ENCODE measurements at regions not wholly inside any gene's neighbourhood (a gene's known extent, or its start where the extent isn't known, plus 50 kb on each side); places are given as distances from the start of the nearest gene placed in this dataset.
"Not testable (repeated sequence)": the region's sequence is repeated elsewhere in the genome, so short reads cannot be mapped to it uniquely, and the experiment has no call there.

DNA sequence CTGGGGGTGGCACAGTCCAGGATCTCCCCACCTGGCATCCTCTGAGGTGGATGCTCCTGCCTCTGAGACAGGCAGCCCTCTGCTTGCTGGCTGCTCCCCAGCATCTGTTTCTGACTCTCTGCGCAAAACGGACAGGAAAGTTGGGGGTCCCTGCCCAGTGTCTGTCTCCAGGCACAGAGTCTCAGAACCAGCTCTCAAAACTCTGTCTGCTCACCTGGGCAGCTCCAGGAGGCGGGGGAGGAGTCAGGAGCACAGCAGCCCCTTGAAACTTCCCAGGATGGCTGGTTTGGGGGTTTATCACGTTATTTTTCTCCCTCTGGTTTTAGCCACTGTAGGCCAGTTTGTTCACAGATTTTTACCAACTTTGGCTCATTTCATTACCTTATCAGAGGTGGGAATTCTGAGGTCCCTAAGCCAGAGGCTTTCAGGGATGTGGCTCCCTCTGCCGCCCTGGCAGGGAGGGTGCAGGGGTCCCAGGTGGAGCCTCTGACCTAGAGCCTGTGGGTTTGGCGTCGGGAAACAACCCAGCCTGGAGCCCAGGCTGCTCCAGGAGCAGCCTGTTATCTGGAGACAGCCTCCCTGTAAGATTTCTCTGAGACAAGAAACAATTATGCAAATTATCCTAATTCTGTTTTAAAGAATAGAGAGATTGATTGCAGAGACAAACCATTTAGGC lies 334.1 kb downstream of the CACNA1B start:
- H3K27me3 Mint-ChIP-seq (ENCODE audit: insufficient read depth, unreplicated experiment); intact Hi-C loops (cut with micrococcal nuclease); H3K4me3 Mint-ChIP-seq (ENCODE audit: unreplicated experiment); H3K4me1 Mint-ChIP-seq (ENCODE audit: insufficient read depth, unreplicated experiment); H3K9me3 Mint-ChIP-seq (ENCODE audit: unreplicated experiment); POLR2A ChIA-PET; H3K27ac Mint-ChIP-seq (ENCODE audit: low read depth, unreplicated experiment); H3K36me3 Mint-ChIP-seq (ENCODE audit: insufficient read depth, unreplicated experiment); CTCF ChIA-PET; BruUV-seq (replicated peaks): not testable (repeated sequence)
- peak; percentile 5 for DNase-seq (ENCODE audit: unreplicated experiment)

DNA sequence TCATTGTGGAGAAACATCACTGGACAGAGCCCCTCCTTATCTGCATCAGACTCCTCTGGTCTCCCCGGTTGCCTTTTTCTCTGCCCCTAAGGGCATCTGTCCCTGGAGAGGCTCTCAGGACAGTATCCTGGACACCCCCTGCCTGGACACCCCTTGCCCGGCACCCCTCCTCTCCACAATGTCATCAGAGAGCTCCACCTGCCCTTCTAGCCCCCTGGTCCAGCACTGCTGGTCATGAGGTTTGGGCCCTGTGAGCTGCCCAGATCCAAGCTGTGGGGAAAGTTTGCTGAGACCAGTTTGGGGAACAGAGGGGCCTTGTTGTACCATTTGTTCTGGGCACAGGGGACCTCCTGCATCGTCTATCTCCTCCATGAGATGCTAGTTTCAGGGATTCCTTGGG lies 335.2 kb downstream of the CACNA1B start:
- H3K4me1 Mint-ChIP-seq (ENCODE audit: insufficient read depth, unreplicated experiment); intact Hi-C loops (cut with micrococcal nuclease); H3K36me3 Mint-ChIP-seq (ENCODE audit: insufficient read depth, unreplicated experiment); POLR2A ChIA-PET; DNase-seq (ENCODE audit: unreplicated experiment); BruUV-seq (replicated peaks); H3K27me3 Mint-ChIP-seq (ENCODE audit: insufficient read depth, unreplicated experiment); CTCF ChIA-PET; H3K27ac Mint-ChIP-seq (ENCODE audit: low read depth, unreplicated experiment); H3K4me3 Mint-ChIP-seq (ENCODE audit: unreplicated experiment); H3K9me3 Mint-ChIP-seq (ENCODE audit: unreplicated experiment): not testable (repeated sequence)

DNA sequence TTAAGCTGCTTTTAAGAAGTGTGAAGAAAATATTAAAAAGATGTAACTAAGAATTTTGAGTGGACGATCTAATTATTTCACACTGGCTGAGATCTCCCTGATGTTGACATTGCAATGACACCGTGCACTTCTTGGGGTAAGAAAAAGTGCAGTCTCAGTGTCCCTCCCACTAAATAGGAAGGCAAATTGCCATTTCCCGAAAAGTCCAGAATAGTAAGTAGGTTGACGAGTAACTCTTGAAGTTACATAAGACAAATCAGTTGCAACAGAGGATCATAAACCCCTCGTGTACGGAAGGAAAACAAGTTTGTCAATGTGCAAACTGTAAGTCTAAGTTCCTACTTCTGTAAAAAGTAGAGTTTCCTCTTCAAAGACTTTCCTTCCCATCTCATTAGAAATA lies 336.2 kb downstream of the CACNA1B start:
- H3K27me3 Mint-ChIP-seq (ENCODE audit: insufficient read depth, unreplicated experiment); intact Hi-C loops (cut with micrococcal nuclease); H3K4me1 Mint-ChIP-seq (ENCODE audit: insufficient read depth, unreplicated experiment); DNase-seq (ENCODE audit: unreplicated experiment); H3K36me3 Mint-ChIP-seq (ENCODE audit: insufficient read depth, unreplicated experiment); CTCF ChIA-PET; H3K27ac Mint-ChIP-seq (ENCODE audit: low read depth, unreplicated experiment); POLR2A ChIA-PET; H3K9me3 Mint-ChIP-seq (ENCODE audit: unreplicated experiment); BruUV-seq (replicated peaks); H3K4me3 Mint-ChIP-seq (ENCODE audit: unreplicated experiment): not testable (repeated sequence)

DNA sequence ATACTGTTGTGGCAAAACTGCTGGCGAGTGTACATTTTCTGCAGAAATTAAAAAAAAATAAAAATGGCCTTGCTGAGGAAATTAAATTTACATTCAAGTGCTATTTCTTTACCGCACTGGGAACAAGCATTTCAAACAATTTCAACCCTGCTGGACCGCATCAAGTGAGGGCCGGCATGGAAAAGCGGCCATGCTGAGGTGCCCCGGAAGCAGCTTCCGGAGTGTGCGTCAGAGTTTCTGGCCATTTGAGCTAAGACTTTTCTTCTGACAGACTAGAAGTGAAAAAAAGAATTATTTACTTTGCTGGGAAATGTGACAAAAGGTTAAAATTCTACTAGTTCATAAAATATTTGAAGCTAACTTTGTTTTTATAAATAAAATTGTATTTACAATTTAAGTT lies 337.0 kb downstream of the CACNA1B start:
- intact Hi-C loops (cut with micrococcal nuclease); H3K27me3 Mint-ChIP-seq (ENCODE audit: insufficient read depth, unreplicated experiment); H3K4me1 Mint-ChIP-seq (ENCODE audit: insufficient read depth, unreplicated experiment); H3K27ac Mint-ChIP-seq (ENCODE audit: low read depth, unreplicated experiment); H3K36me3 Mint-ChIP-seq (ENCODE audit: insufficient read depth, unreplicated experiment); H3K9me3 Mint-ChIP-seq (ENCODE audit: unreplicated experiment); DNase-seq (ENCODE audit: unreplicated experiment); BruUV-seq (replicated peaks); H3K4me3 Mint-ChIP-seq (ENCODE audit: unreplicated experiment); POLR2A ChIA-PET; CTCF ChIA-PET: not testable (repeated sequence)

DNA sequence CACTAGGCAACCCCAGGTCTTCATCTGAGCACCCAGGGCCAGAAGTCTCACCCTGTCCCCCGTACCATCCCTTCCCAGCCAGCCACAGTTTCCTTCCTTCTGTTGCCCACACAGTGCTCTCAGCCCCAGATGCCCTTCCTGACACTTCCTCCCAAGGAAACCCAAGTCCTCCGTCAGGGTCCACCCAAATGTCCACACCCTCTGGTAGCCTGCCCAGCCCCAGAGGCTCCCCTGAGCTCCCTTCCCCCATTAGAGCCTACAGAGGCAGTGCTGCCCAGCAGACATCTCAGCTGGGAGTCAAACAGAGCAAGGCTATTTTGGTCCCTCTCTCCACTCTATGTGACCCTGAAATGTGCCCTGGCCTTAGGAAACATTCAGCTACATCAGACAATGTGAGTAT lies 338.0 kb downstream of the CACNA1B start:
- H3K4me3 Mint-ChIP-seq (ENCODE audit: unreplicated experiment); DNase-seq (ENCODE audit: unreplicated experiment); BruUV-seq (replicated peaks); intact Hi-C loops (cut with micrococcal nuclease); H3K36me3 Mint-ChIP-seq (ENCODE audit: insufficient read depth, unreplicated experiment); POLR2A ChIA-PET; H3K9me3 Mint-ChIP-seq (ENCODE audit: unreplicated experiment); H3K4me1 Mint-ChIP-seq (ENCODE audit: insufficient read depth, unreplicated experiment); H3K27me3 Mint-ChIP-seq (ENCODE audit: insufficient read depth, unreplicated experiment); H3K27ac Mint-ChIP-seq (ENCODE audit: low read depth, unreplicated experiment); CTCF ChIA-PET: not testable (repeated sequence)

DNA sequence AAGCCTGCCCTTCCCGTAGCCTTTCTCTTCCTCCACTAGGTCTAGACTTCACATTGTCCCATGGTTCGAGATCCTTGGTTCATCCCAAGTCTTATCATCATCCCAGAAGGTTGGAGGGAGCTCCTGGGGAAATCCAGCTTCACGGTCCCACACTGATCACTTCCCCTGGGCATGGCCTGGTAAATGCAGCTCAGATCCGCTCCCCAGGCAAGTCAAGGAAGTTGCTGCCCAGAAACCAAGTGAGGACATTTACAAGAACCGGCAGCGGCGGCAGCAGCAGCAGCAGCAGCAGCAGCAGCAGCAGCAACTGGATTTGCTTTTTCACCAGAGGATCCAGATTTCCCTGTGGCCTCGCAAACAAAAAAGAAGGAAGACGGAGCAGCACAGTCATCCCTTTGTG lies 339.2 kb downstream of the CACNA1B start:
- DNase-seq (ENCODE audit: unreplicated experiment); H3K4me1 Mint-ChIP-seq (ENCODE audit: insufficient read depth, unreplicated experiment); H3K27ac Mint-ChIP-seq (ENCODE audit: low read depth, unreplicated experiment); BruUV-seq (replicated peaks); POLR2A ChIA-PET; H3K27me3 Mint-ChIP-seq (ENCODE audit: insufficient read depth, unreplicated experiment); H3K36me3 Mint-ChIP-seq (ENCODE audit: insufficient read depth, unreplicated experiment); H3K9me3 Mint-ChIP-seq (ENCODE audit: unreplicated experiment); CTCF ChIA-PET; H3K4me3 Mint-ChIP-seq (ENCODE audit: unreplicated experiment); intact Hi-C loops (cut with micrococcal nuclease): not testable (repeated sequence)

DNA sequence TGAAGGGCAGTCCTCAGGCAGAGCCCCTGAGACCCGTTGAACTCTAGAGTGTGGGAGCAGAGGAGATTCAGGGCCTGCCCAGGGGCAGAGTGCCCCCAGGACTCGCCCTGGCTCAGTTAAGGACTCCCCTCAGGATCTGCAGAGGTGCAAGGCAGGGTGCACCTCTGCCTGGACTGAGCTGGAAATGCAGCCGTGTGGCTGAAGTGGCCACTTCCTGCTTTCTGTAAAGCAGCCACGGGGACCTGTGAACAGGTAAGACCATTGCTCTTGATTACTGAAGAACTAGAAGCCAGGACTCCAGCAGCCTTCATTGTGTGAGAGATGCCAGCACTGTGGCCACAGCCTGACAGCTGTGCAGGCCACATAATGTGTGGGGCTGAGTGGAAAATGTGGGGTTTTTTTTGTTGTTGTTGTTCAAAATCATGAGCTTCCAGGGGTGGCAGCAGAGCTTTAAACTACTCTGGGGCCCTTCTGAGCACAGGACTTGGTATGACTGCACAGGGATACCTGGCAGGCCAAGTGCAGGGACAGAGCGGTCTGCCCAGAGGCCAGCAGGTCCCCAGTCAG lies 339.8 kb downstream of the CACNA1B start:
- intact Hi-C loops (cut with micrococcal nuclease); H3K9me3 Mint-ChIP-seq (ENCODE audit: unreplicated experiment); BruUV-seq (replicated peaks); DNase-seq (ENCODE audit: unreplicated experiment); H3K36me3 Mint-ChIP-seq (ENCODE audit: insufficient read depth, unreplicated experiment); H3K4me3 Mint-ChIP-seq (ENCODE audit: unreplicated experiment); H3K4me1 Mint-ChIP-seq (ENCODE audit: insufficient read depth, unreplicated experiment); CTCF ChIA-PET; H3K27ac Mint-ChIP-seq (ENCODE audit: low read depth, unreplicated experiment); H3K27me3 Mint-ChIP-seq (ENCODE audit: insufficient read depth, unreplicated experiment); POLR2A ChIA-PET: not testable (repeated sequence)

DNA sequence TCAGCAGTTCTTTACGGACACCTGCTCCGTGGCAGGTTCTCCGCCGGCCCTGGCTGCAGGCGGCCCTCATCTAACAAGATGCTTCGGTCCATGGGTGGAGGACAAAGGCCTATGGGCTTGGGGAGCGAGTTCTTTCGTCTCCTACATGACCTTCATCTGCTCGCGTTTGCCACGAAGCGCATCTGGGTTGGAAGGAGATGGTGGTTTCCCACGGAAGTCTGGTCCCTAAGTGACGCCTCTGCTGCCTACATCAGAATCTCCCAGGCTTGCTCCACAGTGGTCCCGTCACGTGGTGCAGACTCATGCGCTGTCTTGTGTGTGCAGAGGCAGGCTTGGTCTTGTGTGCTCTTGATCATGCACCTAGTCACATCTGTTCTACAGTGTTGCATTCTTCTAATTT lies 341.7 kb downstream of the CACNA1B start:
- H3K27ac Mint-ChIP-seq (ENCODE audit: low read depth, unreplicated experiment); H3K36me3 Mint-ChIP-seq (ENCODE audit: insufficient read depth, unreplicated experiment); H3K4me1 Mint-ChIP-seq (ENCODE audit: insufficient read depth, unreplicated experiment); intact Hi-C loops (cut with micrococcal nuclease); H3K27me3 Mint-ChIP-seq (ENCODE audit: insufficient read depth, unreplicated experiment); CTCF ChIA-PET; BruUV-seq (replicated peaks); H3K4me3 Mint-ChIP-seq (ENCODE audit: unreplicated experiment); H3K9me3 Mint-ChIP-seq (ENCODE audit: unreplicated experiment); POLR2A ChIA-PET; DNase-seq (ENCODE audit: unreplicated experiment): not testable (repeated sequence)

DNA sequence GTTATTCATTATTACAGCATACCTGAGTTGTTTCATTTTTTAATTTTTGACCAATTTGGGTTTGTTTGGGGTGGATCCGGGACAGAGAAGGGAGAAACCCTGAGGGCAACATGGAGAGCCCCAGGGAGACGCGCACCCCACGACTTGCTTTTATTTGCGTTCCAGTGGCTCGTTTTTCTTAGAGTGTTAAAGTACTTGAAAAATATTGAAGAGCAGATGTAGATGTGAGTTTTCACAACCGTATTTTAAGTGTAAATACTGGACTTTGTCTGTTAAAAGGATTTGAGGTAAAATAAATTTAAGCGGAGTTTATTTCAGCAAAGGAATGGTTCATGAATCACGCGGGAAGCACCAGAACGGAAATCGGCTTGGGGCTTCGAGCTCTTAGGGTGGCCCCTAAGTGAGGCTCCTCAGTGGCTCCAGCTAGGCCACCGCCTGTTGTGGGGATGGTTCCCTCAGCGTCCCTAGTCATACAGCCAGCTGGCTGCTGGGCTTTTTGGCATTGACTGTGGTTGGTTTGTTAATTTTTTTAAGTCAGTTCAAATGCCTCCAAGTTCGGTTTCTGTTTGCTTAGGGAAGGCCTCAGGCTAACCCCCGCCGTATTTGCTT lies 344.0 kb downstream of the CACNA1B start:
- H3K9me3 Mint-ChIP-seq (ENCODE audit: unreplicated experiment); CTCF ChIA-PET; H3K4me3 Mint-ChIP-seq (ENCODE audit: unreplicated experiment); intact Hi-C loops (cut with micrococcal nuclease); H3K27ac Mint-ChIP-seq (ENCODE audit: low read depth, unreplicated experiment); BruUV-seq (replicated peaks); POLR2A ChIA-PET; H3K4me1 Mint-ChIP-seq (ENCODE audit: insufficient read depth, unreplicated experiment); DNase-seq (ENCODE audit: unreplicated experiment); H3K27me3 Mint-ChIP-seq (ENCODE audit: insufficient read depth, unreplicated experiment); H3K36me3 Mint-ChIP-seq (ENCODE audit: insufficient read depth, unreplicated experiment): not testable (repeated sequence)
